Fibroblast of villous mesenchyme (primary cell): ENCODE measurements at regions not wholly inside any gene's neighbourhood (a gene's known extent, or its start where the extent isn't known, plus 50 kb on each side); places are given as distances from the start of the nearest gene placed in this dataset.
"Not testable (repeated sequence)": the region's sequence is repeated elsewhere in the genome, so short reads cannot be mapped to it uniquely, and the experiment has no call there.

Source experiments
- DNase-seq: peaks from one replicate; pipeline ENCODE4 v3.0.0-alpha.2; 2010; ENCODE audit warnings: low read depth
- H3K4me3 ChIP-seq: 2 replicates; pipeline ENCODE4 v1.5.1; 2011; ENCODE audit warnings: low read depth, mild to moderate bottlenecking, low read length
- CTCF ChIP-seq: IDR thresholded peaks from 2 replicates; pipeline ENCODE4 v1.5.1; 2012; ENCODE audit warnings: low read depth, mild to moderate bottlenecking, low read length; ENCODE audit not compliant: insufficient read depth

GRCh38 chr6:125611573-125612344 lies 137.7 kb upstream of the HEY2 start:
- H3K4me3 ChIP-seq, result no peak overlapping the region
- TF ChIP-seq CTCF, result no peak
- no peak for DNase-seq

- H3K4me3 ChIP-seq, result no peak overlapping the region
- DNase-seq, result no peak
Measured at GRCh38 chr6:125612345-125612846, 137.0 kb upstream of the HEY2 start.

GRCh38 chr6:125618629-125619028 lies 130.8 kb upstream of the HEY2 start:
- DNase-seq, result no peak
- no peak for TF ChIP-seq CTCF
- no peak overlapping the region for H3K4me3 ChIP-seq

More at GRCh38 chr6:125612345-125612846, 137.0 kb upstream of the HEY2 start:
- TF ChIP-seq CTCF, result no peak

GRCh38 chr6:125623085-125623484 lies 126.3 kb upstream of the HEY2 start:
- no peak for TF ChIP-seq CTCF
- no peak for DNase-seq
- no peak overlapping the region for H3K4me3 ChIP-seq

- no peak for DNase-seq
- no peak for TF ChIP-seq CTCF
- no peak overlapping the region for H3K4me3 ChIP-seq
Measured at GRCh38 chr6:125631165-125631564, 118.3 kb upstream of the HEY2 start.

- not testable (repeated sequence) for DNase-seq, H3K4me3 ChIP-seq
Measured at GRCh38 chr6:125636011-125636410, 113.4 kb upstream of the HEY2 start.

GRCh38 chr6:125636671-125637070 lies 112.8 kb upstream of the HEY2 start:
- H3K4me3 ChIP-seq, result no peak overlapping the region
- TF ChIP-seq CTCF, result no peak
- DNase-seq, result no peak
